NB4 (cell line): ENCODE measurements at regions not wholly inside any gene's neighbourhood (a gene's known extent, or its start where the extent isn't known, plus 50 kb on each side); places are given as distances from the start of the nearest gene placed in this dataset.

ENCODE experiments used
- POLR2A ChIP-seq: IDR thresholded peaks from 2 replicates; pipeline ENCODE4 v1.6.1; 2011; ENCODE audit warnings: mild to moderate bottlenecking; ENCODE audit not compliant: insufficient read length; ENCODE audit errors: extremely low read depth
- TF ChIP-seq, protein P1 (sequence below): IDR thresholded peaks from one replicate; pipeline ENCODE4 v1.5.1; 2012; ENCODE audit warnings: low read depth, low read length

DNA sequence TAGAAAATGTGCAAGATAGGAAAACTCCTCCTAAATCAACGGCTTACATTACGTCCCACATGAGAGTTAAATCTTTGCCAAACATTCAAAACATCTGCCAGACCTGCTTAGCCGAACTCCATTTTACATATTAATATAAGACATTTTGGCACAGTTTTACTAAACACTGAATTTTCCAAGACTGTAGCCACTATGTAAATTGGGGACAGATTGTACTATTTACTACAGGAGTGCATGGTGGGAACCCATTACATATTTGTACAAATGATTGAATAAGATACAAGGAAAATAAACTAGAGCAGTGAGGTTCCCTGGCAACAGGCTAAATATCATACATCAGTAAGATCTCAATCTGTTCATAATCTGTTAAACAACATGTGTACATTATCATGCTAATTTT lies 1234.4 kb downstream of the KCNT2 start:
- TF ChIP-seq, protein P1, sequence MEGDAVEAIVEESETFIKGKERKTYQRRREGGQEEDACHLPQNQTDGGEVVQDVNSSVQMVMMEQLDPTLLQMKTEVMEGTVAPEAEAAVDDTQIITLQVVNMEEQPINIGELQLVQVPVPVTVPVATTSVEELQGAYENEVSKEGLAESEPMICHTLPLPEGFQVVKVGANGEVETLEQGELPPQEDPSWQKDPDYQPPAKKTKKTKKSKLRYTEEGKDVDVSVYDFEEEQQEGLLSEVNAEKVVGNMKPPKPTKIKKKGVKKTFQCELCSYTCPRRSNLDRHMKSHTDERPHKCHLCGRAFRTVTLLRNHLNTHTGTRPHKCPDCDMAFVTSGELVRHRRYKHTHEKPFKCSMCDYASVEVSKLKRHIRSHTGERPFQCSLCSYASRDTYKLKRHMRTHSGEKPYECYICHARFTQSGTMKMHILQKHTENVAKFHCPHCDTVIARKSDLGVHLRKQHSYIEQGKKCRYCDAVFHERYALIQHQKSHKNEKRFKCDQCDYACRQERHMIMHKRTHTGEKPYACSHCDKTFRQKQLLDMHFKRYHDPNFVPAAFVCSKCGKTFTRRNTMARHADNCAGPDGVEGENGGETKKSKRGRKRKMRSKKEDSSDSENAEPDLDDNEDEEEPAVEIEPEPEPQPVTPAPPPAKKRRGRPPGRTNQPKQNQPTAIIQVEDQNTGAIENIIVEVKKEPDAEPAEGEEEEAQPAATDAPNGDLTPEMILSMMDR = no peak
- no peak for TF ChIP-seq POLR2A
